ENCODE measurements at regions not wholly inside any gene's neighbourhood (a gene's known extent, or its start where the extent isn't known, plus 50 kb on each side); places are given as distances from the start of the nearest gene placed in this dataset.
"Not testable (repeated sequence)": the region's sequence is repeated elsewhere in the genome, so short reads cannot be mapped to it uniquely, and the experiment has no call there.

GRCh38 chr14:98218218-98218617, 1053.8 kb downstream of the BCL11B start:
- WGBS (ENCODE audit: low lambda C conversion rate, missing lambda C conversion rate) = 93% methylated on average over 4 of the region's 4 CpGs

GRCh38 chr14:98219638-98220037, 1052.4 kb downstream of the BCL11B start:
- Histone ChIP-seq H3K27ac (no peak overlapping the region), H3K4me1 (ENCODE audit: insufficient read depth) (no peaks in the 10 kb centered on the region), H3K79me2 (no peaks in the 10 kb centered on the region), H3K4me3 (no peak overlapping the region), H3K27me3 (peaks cover 15% of the 10 kb centered on the region), H3K36me3 (replicated peaks; ENCODE audit: insufficient read depth, low read depth) (no peaks in the 10 kb centered on the region), H3K9me2 (replicated peaks; ENCODE audit: insufficient read depth) (no peaks in the 10 kb centered on the region), H3K4me2 (no peak overlapping the region), H3K9me3 (ENCODE audit: low read depth) (no peaks in the 10 kb centered on the region), H2AFZ (no peak overlapping the region), H4K20me1 (ENCODE audit: insufficient read depth, poor library complexity, severe bottlenecking) (no peaks in the 10 kb centered on the region)
- no peak for DNase-seq (ENCODE audit: low spot score)
- WGBS (ENCODE audit: low lambda C conversion rate, missing lambda C conversion rate) = 92% methylated on average over 5 of the region's 5 CpGs
- no peak for TF ChIP-seq EZH2phosphoT487 (IDR thresholded peaks at IDR 0.05; ENCODE audit: low read depth, severe bottlenecking, unreplicated experiment)
- TF ChIP-seq EZH2 (IDR thresholded peaks at IDR 0.05; ENCODE audit: borderline replicate concordance) = no peak
- no peak for TF ChIP-seq CTCF (IDR thresholded peaks at IDR 0.05; ENCODE audit: poor library complexity)

More at GRCh38 chr14:98218218-98218617, 1053.8 kb downstream of the BCL11B start:
- H2AFZ ChIP-seq = no peak overlapping the region
- H4K20me1 ChIP-seq (ENCODE audit: insufficient read depth, poor library complexity, severe bottlenecking) = no peaks in the 10 kb centered on the region
- no peaks in the 10 kb centered on the region for H3K9me2 ChIP-seq (replicated peaks; ENCODE audit: insufficient read depth)
- no peaks in the 10 kb centered on the region for H3K79me2 ChIP-seq
- H3K27ac ChIP-seq = no peak overlapping the region
- H3K36me3 ChIP-seq (replicated peaks; ENCODE audit: insufficient read depth, low read depth) = no peaks in the 10 kb centered on the region
- H3K4me1 ChIP-seq (ENCODE audit: insufficient read depth) = no peaks in the 10 kb centered on the region
- H3K4me3 ChIP-seq = no peak overlapping the region
- no peak overlapping the region for H3K4me2 ChIP-seq
- H3K27me3 ChIP-seq = peaks cover 20% of the 10 kb centered on the region
- no peak for DNase-seq (ENCODE audit: low spot score)
- TF ChIP-seq EZH2phosphoT487 (IDR thresholded peaks at IDR 0.05; ENCODE audit: low read depth, severe bottlenecking, unreplicated experiment) (no peak), EZH2 (IDR thresholded peaks at IDR 0.05; ENCODE audit: borderline replicate concordance) (no peak), CTCF (IDR thresholded peaks at IDR 0.05; ENCODE audit: poor library complexity) (no peak)
- no peaks in the 10 kb centered on the region for H3K9me3 ChIP-seq (ENCODE audit: low read depth)

GRCh38 chr14:98223106-98223505, 1048.9 kb downstream of the BCL11B start:
- Histone ChIP-seq H3K27ac (no peak overlapping the region), H2AFZ (no peak overlapping the region), H3K4me3 (no peak overlapping the region), H3K9me2 (replicated peaks; ENCODE audit: insufficient read depth) (no peaks in the 10 kb centered on the region), H3K9me3 (ENCODE audit: low read depth) (no peaks in the 10 kb centered on the region), H3K79me2 (no peaks in the 10 kb centered on the region), H3K4me2 (no peak overlapping the region), H4K20me1 (ENCODE audit: insufficient read depth, poor library complexity, severe bottlenecking) (no peaks in the 10 kb centered on the region), H3K27me3 (no peaks in the 10 kb centered on the region), H3K4me1 (ENCODE audit: insufficient read depth) (no peaks in the 10 kb centered on the region), H3K36me3 (replicated peaks; ENCODE audit: insufficient read depth, low read depth) (no peaks in the 10 kb centered on the region)
- TF ChIP-seq EZH2phosphoT487 (IDR thresholded peaks at IDR 0.05; ENCODE audit: low read depth, severe bottlenecking, unreplicated experiment) (no peak), CTCF (IDR thresholded peaks at IDR 0.05; ENCODE audit: poor library complexity) (no peak), EZH2 (IDR thresholded peaks at IDR 0.05; ENCODE audit: borderline replicate concordance) (no peak)
- WGBS (ENCODE audit: low lambda C conversion rate, missing lambda C conversion rate) = 76% methylated on average over 6 of the region's 6 CpGs
- no peak for DNase-seq (ENCODE audit: low spot score)

GRCh38 chr14:98223710-98224109, 1048.3 kb downstream of the BCL11B start:
- 93% methylated on average over 4 of the region's 4 CpGs for WGBS (ENCODE audit: low lambda C conversion rate, missing lambda C conversion rate)
- not testable (repeated sequence) for H3K4me3 ChIP-seq; H3K27me3 ChIP-seq; H3K9me3 ChIP-seq (ENCODE audit: low read depth); H3K79me2 ChIP-seq; H2AFZ ChIP-seq; DNase-seq (ENCODE audit: low spot score); H3K4me1 ChIP-seq (ENCODE audit: insufficient read depth); H4K20me1 ChIP-seq (ENCODE audit: insufficient read depth, poor library complexity, severe bottlenecking); H3K4me2 ChIP-seq; H3K27ac ChIP-seq; H3K9me2 ChIP-seq (replicated peaks; ENCODE audit: insufficient read depth); H3K36me3 ChIP-seq (replicated peaks; ENCODE audit: insufficient read depth, low read depth)
